ENCODE measurements at regions not wholly inside any gene's neighbourhood (a gene's known extent, or its start where the extent isn't known, plus 50 kb on each side); places are given as distances from the start of the nearest gene placed in this dataset.
A peak's percentile ranks its signal among the peaks of the same experiment; 100 is the strongest.
"Not testable (repeated sequence)": the region's sequence is repeated elsewhere in the genome, so short reads cannot be mapped to it uniquely, and the experiment has no call there.

DNA sequence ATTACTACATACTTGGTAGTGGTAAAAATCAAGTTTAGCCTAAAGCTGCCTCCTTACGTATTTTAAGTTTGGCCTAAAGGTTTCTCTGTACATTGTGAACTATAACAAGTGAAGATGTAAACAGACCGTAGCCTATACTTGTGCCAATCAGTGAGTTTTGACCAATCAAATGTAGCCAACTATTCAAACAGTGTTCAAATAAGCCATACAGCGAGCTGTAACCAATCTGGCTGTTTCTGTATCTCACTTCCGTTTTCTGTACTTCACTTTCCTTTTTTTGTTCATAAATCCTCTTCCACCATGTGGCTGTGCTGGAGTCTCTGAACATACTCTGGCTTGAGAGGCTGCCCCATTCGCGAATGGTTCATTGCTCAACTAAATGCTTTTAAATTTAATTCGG is 2504.6 kb downstream of the PCDH9 start:
- peak; percentile 1 for DNase-seq

DNA sequence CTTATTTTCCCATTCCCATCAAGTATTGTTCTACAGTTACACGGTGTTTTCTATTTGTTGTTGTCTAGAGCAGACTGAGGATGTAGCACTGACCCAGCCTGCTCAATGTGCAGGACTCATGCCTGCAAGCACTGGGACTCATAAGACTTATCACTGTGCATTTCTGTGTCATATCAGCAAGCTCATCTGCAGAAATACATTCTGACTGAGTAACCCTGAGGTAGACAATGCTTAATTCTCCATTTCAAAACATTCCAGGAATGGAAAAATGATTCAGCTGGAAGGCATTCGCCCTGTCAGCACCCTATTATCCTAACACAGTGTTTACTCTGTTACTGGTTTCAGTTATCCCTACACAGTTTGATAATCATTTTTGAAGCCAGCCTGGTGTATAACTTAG is 2506.4 kb downstream of the PCDH9 start:
- DNase-seq: no peak

DNA sequence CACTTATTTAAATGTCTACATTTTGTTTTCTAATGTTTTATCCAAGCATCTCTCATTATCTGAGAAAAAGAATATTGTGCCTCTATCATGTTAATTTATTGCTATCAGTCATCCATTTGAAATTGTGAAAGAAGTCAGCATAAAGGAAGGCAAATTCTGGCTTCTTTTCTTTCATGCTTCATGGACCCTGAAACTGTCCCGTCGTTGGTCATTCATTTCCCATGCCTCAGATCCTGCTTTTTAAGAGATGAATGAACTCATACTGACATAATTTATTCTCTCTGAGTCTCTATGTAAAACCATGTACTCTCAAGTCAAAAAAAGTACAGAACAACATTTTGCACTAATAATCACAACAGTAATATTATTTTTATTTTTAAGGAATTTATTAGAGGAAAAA is 2512.0 kb downstream of the PCDH9 start:
- DNase-seq: no peak

DNA sequence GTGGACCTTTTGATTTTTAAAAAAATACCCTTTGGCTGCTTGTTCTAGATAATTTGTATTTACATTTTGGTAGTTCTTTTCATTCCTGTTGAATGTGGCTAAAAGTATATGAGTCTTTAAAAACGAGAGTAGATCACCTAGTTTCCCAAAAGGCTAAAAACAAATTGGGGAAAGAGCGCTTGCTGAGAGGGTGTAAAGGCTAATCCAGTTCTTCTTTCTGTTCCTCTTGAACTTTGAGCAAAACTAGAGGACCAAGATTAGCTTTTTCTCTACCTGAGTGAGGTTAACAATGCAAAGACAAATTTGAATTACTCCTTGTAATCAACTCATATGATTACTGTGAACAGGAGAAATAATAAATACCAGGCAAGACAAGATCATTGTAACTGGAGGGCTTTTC is 2513.2 kb downstream of the PCDH9 start:
- DNase-seq: no peak

DNA sequence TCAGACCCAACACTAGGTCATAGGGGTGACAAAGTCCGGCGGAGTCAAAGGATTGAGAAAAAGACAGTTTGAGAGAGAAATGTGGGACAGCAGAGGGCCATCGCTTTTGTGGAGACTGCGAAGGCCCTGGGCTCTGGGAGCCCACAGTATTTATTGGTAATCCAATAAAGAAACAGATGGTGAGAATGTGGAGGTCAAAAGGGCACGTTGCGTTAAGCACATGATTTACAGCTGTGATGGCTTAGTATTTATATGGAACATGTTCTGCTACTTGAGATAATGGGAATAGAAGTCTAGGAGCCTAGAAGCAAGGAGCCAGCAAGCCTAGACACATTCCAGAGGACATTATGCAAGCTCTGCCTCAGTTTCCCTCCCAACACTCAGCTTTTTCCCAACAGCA is 2521.1 kb downstream of the PCDH9 start:
- peak; percentile 1 for DNase-seq

DNA sequence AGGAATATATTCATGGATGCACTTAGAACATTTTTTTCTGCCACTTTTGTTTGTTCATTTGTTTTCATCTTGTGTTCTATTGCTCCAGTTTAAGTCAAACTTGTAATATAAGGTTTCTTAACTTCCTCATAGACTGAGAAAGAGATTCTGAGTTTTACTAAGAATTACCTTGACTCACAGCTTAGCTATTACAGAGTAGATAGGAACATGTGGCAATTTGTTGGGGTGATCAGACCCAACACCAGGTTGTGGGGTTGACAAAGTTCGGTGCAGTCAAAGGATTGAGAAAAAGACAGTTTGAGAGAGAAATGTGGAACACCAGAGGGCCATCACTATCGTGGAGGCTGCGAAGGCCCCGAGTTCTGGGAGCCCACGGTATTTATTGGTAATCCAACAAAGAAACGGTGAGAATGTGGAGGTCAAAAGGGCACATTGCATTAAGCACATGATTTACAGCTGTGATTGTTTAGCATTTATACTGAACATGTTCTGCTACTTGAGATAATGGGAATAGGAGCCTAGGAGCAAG is 2526.0 kb downstream of the PCDH9 start:
- no peak for DNase-seq

DNA sequence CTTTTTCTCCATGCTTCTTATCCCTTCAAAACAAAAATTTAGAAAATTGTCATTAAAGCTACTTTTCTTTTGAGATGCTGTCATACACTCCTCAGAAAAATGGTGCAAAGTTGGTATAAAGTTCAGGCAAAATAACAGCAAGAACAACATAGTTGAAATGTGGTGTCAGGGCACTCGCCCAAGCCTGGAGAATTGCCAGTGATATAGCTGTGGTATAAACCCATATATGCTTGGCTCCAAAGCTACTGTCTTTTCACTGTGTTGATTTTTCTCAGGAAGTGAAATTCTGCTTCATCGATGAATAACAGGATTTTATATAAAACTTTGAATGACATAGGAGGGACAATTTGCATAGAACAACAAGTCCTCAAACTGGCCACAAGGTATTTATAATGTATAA is 2532.9 kb downstream of the PCDH9 start:
- DNase-seq: no peak

DNA sequence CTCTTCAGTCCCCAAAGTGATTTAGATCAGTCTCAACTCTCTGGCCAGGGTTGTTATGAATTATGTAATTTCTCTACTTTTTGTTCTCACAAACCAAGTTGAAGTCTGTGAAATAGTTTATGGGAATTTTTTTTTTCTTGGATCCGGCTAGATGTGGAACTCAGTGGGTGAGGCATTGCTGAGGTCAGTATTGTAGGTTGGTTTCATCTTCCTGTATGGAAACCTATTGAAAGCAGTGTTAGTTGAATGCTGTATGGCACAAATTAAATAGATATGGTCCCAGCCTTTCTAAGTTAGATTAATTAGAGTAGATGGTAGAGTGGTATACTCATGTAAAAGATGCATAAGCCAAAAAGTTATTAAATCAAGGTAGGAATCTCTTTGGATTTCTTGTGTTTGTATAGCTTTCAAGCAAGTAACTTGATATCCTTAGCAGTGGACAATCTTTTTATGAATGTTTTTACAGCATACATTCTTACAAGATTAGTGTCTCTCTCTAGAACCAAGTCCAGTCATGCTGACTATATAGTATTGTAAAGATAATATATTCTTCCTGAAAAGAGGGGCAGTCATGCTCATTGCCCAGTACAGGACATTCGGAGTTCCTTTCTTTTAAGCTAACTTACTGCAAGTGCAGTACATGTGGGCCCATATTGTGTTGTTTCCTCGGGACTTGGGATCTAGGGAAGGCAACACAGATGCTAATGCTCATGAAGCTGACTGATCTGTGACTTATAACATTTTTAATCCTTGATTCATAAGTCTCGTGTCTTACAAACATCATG is 2541.1 kb downstream of the PCDH9 start:
- no peak for DNase-seq

DNA sequence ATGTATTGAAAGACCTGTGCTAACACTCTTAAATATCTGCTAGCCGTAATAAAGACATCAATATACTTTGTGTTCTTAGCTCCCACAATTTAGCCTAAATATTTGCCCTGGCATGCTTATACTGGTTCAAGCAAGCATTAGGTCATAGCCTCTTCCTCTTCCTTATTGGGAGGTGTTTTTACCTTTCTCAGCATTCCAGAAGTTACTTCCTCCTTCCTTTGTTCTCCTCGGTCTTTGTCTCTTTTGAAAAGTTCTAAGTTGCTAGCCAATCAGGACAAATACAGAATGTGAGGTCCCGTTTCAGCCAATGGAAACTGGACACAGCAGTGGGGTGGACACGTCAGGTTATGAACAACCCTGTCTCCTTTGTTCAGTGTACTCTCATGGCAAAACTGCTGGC is 2543.6 kb downstream of the PCDH9 start:
- not testable (repeated sequence) for DNase-seq

DNA sequence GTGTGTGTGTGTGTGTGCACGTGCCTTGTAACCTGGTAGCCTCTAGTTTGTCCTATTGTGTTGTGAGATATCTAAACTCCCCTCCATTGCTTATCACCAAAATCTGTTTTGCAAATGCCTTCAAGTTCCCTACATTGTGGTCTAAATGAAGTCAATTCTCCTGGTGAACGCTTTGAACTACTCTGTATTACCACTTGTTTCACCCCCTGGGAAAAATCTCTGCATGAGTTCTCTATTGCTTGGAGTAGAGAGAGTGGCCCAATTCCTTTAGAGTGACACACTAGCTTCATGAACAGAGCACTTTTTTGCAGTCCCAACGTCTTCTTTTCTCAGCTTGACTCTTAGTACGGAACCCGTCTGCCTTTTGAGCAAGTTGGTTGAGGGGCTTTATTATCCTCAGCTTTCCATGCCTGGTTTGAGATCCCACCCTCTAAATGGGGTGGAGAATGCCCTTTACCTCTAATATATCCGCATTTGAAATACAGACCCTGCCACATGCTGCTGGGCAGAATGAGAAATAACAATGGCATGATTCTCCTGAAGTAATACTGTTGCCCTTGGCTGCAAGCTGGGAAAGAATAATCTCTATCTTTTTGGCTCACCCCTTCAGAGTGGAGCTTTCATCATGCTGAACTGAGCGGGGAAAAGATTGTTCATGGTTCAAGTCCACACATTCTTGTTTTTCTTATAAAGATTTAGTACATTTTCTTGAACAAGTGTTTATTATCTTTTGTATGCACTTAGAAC is 2545.3 kb downstream of the PCDH9 start:
- no peak for DNase-seq

DNA sequence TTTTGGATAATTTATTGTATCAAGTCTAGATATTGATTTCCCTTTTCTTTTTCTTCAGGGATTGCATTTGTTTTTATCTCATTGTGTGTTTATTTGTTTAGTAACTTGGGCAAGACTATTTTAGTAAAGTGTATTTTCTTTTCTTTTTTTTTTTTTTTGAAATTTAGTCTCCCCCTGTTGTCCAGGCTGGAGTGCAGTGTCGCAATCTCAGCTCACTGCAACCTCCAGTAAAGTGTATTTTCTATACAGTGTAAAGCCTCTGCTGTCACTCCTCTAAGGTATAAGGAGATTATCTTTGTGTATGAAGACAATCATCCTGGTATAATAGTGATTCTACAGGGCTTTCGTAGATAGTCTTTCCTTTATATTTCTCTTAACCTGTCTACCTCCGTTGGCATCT is 2546.0 kb downstream of the PCDH9 start:
- DNase-seq: no peak

DNA sequence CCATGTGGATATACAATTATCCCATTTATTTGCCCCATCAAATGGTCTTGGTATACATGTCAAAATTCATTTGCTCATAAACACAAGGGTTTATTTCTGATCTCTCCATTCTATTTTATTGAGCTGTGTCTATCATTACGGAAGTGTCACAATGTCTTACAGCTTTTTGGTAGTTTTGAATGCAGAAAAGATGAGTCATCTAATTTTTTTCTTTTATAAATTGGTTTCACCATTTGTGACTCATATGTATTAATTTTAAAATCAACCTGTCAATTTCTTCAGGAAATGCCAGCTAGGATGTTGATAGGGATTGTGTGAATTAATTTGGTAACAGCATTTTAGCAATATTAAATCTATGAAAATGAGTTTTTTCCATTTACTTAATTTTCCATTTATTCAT is 2549.4 kb downstream of the PCDH9 start:
- DNase-seq: no peak

DNA sequence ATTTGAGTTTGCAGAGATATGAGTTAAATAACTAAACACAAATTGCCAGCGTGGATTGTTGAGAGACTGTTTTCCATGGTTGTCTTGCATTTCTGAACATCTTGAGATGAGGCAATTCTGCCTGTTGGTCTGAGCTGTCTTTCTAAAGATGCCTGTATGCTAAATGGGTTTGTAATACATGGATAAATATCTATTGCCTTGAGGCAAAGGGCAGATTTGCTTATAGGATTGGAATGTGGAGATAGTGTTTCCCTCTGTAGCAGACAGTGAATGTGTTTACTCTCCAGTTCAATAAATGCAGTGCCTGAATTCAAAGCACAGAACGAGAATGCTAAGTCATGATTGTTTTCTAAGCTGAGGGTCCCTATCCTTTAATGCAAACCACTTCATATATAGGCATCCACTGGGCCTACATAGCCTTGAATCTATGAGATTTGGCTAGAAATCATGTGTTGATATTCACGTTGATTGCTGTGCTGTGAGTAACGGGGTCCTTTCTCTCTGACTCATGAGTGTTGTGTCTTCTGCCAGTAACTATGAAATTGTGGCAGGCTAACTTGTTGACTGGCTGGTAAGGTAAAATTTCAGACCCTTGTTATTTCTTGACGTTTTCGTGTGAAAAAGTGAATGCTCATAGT is 2554.8 kb downstream of the PCDH9 start:
- DNase-seq: no peak

DNA sequence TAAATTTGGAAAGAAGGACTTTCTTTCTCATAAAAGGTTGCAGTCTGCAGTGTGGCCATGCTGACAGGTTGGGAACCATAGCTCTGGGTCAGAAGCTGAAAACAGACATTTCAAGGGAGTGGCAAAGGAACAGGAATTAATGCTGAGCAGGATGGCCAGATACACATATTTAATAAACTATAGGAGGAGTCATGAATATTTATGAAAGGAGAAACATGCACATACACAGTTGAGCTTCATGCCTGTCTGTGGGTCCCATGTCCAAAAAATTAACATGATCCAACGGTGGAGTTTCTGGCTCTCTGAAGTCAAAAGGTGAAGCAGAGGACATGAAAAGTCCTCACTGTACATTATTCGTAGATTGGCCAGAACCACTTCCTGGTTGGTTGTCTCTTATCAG is 2556.0 kb downstream of the PCDH9 start:
- no peak for DNase-seq

DNA sequence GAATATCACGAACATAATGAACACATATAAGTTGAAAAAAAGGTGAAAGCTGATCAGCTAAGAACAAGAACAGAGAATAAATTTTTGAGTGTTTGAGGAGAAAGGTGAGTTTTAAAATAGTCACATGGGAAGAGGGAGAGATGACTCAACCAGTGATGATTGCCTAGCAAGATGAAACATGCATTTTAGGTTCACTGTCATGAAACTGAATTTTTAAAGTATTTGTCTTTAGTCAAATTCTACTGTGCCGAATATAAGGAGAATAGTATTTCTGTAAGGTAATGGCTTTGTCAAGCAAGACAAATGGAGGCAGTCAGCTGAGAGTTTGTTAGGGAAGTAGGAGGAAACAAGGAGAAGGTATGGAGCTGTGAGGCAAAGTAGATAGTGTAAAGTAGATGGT is 2557.4 kb downstream of the PCDH9 start:
- DNase-seq: no peak

DNA sequence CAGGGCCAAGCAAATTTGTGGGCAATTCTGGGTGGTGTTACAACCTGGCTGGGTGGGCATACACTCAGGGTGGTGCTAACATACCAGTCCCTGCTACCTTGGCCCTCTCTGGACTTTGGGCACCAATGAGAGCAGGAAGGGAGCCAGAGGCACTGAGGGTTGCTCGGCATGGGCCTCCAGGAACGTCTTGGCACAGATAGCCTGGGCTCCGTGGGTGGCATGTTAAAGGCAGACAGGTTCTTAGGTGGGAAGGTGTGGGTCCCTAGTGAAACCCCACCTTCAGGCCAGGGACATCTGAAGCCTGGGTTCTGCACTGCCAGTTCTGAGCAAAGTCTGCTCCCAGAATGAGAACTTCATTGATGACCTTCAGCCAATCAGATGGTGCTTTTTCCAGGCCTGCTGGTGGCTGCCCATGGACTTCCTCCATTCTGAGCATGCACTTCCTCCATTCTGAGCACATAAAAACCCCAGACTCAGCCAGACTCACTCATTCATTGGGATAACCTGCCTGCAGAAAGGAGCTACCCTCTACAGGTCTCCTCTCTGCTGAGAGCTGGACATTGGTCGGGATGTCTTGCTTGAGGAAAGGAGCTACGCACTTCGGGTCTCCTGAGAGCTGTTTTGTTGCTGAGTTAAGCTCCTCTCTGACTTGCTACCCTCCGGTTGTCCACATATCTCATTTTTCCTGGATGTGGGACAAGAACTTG is 2567.1 kb downstream of the PCDH9 start:
- no peak for DNase-seq

DNA sequence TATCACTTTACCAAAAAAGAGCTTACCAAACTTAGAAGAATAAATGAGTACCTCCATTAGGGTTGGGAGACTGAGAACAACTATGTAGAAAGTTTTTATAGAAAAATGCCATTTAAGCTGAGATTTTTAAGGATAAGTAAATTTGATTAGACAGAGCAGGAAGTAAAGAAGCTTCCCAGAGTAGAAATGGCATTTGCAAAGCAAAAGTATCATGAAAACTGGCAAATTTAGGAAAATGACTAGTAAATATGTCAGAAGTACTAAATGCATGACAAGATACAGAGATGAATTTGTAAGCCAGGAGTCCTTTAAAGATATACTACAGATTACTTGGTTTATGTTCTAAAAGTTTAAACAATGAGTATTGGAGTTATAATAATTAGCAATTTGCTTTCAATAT is 2581.8 kb downstream of the PCDH9 start:
- no peak for DNase-seq

DNA sequence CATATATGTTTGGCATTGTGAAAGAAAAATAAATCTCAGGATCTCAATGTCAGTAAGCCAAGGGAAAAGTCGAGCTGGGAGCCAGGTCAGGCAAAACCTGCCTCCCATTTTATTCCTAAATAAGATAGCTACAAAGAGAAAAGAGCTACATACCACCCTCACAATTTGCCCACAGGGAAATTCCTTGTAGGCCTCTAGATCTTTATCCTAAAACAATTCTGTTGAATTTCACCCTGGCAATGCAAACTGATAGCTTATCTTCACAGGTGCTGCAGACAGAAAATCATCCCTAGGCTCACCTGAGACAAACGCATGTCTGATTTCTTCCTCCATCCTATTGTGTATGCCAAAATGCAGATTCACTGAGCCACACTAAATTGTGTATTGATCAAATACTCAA is 2587.1 kb downstream of the PCDH9 start:
- DNase-seq: no peak

DNA sequence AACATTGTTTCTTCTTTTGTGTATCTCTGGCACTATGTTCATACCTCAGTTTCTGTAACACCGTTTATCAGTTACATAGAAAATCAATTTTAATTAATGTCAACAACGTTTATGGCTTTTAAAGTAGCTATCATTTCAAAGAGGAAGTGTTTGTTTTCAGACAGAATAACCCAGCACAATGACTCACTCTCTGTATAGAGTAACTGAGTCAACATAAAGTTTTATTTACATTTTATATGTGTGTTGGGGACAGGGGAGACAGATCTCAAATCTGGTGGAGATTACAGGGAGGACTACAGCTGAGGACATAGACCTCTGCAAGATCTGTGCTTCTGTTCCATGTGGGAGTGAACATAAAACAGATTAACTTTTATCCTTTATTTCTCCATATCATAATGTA is 2590.1 kb downstream of the PCDH9 start:
- no peak for DNase-seq

DNA sequence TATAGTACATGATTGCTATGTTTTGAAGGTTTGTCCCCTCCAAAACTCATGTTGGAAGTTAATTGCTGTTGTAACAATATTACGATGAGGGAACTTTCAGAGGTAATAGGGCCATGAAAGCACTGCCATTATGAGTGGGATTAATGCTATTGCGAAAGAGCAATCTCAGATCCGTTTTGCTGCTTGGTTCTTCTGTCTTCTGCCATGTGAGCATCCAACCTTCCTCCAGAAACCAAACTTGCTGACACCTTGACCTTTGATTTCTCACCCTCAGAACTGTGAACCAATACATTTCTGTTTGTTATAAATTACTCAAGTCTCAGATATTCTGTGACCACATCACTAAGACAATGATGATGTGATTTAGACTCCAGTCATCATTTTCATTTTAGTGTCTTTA is 2590.9 kb downstream of the PCDH9 start:
- no peak for DNase-seq

DNA sequence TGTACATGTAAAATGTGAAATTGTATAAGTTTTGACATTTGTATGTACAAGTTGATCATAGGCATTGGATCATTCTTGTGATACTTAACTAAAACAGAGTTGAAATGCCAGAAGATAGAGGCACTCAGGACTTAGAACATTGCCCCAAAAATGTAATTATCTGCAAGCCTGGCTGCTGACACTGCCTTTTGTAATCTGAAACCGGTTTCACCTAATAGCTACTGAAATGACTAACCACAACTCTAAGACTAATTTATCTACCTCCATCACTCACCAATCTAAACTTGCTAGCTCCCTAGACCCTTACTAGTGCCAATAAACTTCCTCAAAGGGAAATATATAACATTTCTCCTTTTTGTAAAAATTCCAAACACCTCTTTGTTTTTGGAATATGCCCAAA is 2596.2 kb downstream of the PCDH9 start:
- no peak for DNase-seq

DNA sequence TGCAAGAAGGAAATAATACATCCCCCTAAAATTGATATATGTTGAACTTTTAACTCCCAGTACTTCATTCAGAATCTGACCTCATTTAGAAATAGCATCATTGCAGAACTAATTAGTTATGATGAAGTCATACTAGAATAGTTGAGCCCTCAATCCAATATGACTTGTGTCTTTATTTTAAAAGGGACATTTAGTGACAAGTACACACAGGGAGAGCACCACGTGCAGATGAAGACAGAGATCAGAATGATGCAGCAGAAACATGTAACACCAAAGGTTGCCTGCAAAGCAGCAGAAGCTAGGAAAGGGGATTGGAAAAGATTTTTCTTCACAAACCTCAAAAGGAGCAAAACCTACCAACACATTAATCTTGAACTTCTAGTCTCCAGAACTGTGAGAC is 2602.5 kb downstream of the PCDH9 start:
- no peak for DNase-seq

DNA sequence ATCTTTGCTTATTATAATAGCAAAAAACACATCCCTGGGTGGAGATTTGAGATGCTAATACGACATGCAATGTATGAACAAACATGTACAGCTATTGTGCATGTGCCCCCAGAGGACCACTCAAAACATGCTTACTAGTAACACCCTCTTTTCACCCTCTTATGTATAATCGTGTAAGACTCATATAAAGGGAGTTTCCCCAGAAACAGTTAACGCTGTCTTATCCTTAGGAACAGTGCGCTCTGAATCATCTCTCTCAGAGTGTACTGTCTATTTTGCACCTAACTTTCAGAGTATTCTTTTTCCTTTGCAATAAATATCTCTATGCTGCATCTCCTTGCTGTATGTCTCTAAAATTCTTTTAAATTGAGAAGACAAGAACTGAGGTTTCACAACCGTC is 2604.0 kb downstream of the PCDH9 start:
- no peak for DNase-seq
